Spinal cord (tissue), 9 donors: ENCODE measurements at regions not wholly inside any gene's neighbourhood (a gene's known extent, or its start where the extent isn't known, plus 50 kb on each side); places are given as distances from the start of the nearest gene placed in this dataset.

Source experiments
- DNase-seq, 6 donors: peaks; one replicate each; pipeline versions ENCODE4 v3.0.0 to v3.0.0-alpha.2; 2013 to 2015; ENCODE audit warnings: low spot score in 6 of 6, low read depth in 4 of 6
- H3K27ac ChIP-seq: one replicate; pipeline ENCODE4 v1.5.1; 2013; ENCODE audit warnings: low read depth, low read length, control low read depth
- H3K27me3 ChIP-seq: one replicate; pipeline ENCODE4 v1.6.1; 2013; ENCODE audit warnings: low read length; ENCODE audit not compliant: control insufficient read depth, insufficient read depth
- H3K36me3 ChIP-seq: one replicate; pipeline ENCODE4 v1.6.1; 2013; ENCODE audit warnings: low read length; ENCODE audit not compliant: control insufficient read depth, insufficient read depth
- H3K4me1 ChIP-seq: one replicate; pipeline ENCODE4 v1.6.1; 2013; ENCODE audit warnings: low read length; ENCODE audit not compliant: control insufficient read depth, insufficient read depth
- H3K4me3 ChIP-seq: one replicate; pipeline ENCODE4 v1.5.1; 2013; ENCODE audit warnings: low read depth, low read length, control low read depth
- H3K9me3 ChIP-seq: one replicate; pipeline ENCODE4 v1.6.1; 2013; ENCODE audit warnings: low read length; ENCODE audit not compliant: control insufficient read depth, insufficient read depth
- WGBS: methylation state at CpG from one replicate; pipeline ENCODE4 v1.1.5; 2013; ENCODE audit warnings: missing lambda C conversion rate; ENCODE audit not compliant: insufficient coverage; 5-methylcytosine and 5-hydroxymethylcytosine counted together
- donor health status: healthy.

GRCh38 chr3:28846971-28847478, 433.8 kb upstream of the RBMS3 start:
- H3K9me3 ChIP-seq, result no peaks in the 10 kb centered on the region
- WGBS, result 44% methylated on average over 7 of the region's 14 CpGs
- no peaks in the 10 kb centered on the region for H3K27me3 ChIP-seq
- H3K27ac ChIP-seq, result no peak overlapping the region
- no peaks in the 10 kb centered on the region for H3K36me3 ChIP-seq
- peaks cover 2% of the 10 kb centered on the region for H3K4me1 ChIP-seq
- H3K4me3 ChIP-seq, result no peak overlapping the region
- peak in 2 of 6 donors; percentile 5 to 65 for DNase-seq

- Histone ChIP-seq H3K27ac (no peak overlapping the region), H3K27me3 (no peaks in the 10 kb centered on the region), H3K36me3 (no peaks in the 10 kb centered on the region), H3K4me3 (no peak overlapping the region), H3K4me1 (peaks cover 2% of the 10 kb centered on the region), H3K9me3 (no peaks in the 10 kb centered on the region)
- peak in 2 of 6 donors; percentile 57 to 67 for DNase-seq
- no CpG with 5 or more reads among the region's 4 CpGs for WGBS
Observed at GRCh38 chr3:28847736-28848135, 433.1 kb upstream of the RBMS3 start.

GRCh38 chr3:28850186-28850585, 430.7 kb upstream of the RBMS3 start:
- no peak overlapping the region for H3K4me3 ChIP-seq
- peaks cover 2% of the 10 kb centered on the region for H3K4me1 ChIP-seq
- no peaks in the 10 kb centered on the region for H3K9me3 ChIP-seq
- H3K36me3 ChIP-seq, result no peaks in the 10 kb centered on the region
- DNase-seq, result no peak
- H3K27me3 ChIP-seq, result no peaks in the 10 kb centered on the region
- no peak overlapping the region for H3K27ac ChIP-seq
- WGBS, result no CpG with 5 or more reads among the region's 1 CpG

GRCh38 chr3:28853830-28854229, 427.0 kb upstream of the RBMS3 start:
- Histone ChIP-seq H3K36me3 (no peaks in the 10 kb centered on the region), H3K4me3 (no peak overlapping the region), H3K9me3 (no peaks in the 10 kb centered on the region), H3K27ac (no peak overlapping the region), H3K27me3 (no peaks in the 10 kb centered on the region), H3K4me1 (no peaks in the 10 kb centered on the region)
- DNase-seq, result peak in 2 of 6 donors; percentile 18 to 61
- no CpG with 5 or more reads among the region's 1 CpG for WGBS

GRCh38 chr3:28856796-28857195, 424.1 kb upstream of the RBMS3 start:
- Histone ChIP-seq H3K4me1 (no peaks in the 10 kb centered on the region), H3K9me3 (no peaks in the 10 kb centered on the region), H3K4me3 (no peak overlapping the region), H3K27ac (no peak overlapping the region), H3K27me3 (no peaks in the 10 kb centered on the region), H3K36me3 (no peaks in the 10 kb centered on the region)
- WGBS, result no CpG with 5 or more reads among the region's 3 CpGs
- DNase-seq, result no peak

- no peak for DNase-seq
- H3K27ac ChIP-seq, result no peak overlapping the region
- H3K36me3 ChIP-seq, result no peaks in the 10 kb centered on the region
- no peaks in the 10 kb centered on the region for H3K9me3 ChIP-seq
- H3K27me3 ChIP-seq, result no peaks in the 10 kb centered on the region
- no peak overlapping the region for H3K4me3 ChIP-seq
- no peaks in the 10 kb centered on the region for H3K4me1 ChIP-seq
Observed at GRCh38 chr3:28859897-28860296, 421.0 kb upstream of the RBMS3 start.

GRCh38 chr3:28860307-28860706, 420.6 kb upstream of the RBMS3 start:
- Histone ChIP-seq H3K9me3 (no peaks in the 10 kb centered on the region), H3K36me3 (no peaks in the 10 kb centered on the region), H3K27me3 (no peaks in the 10 kb centered on the region), H3K27ac (no peak overlapping the region), H3K4me1 (no peaks in the 10 kb centered on the region), H3K4me3 (no peak overlapping the region)
- DNase-seq, result peak in 1 of 6 donors; percentile 37
- 18% methylated on average over 3 of the region's 4 CpGs for WGBS

GRCh38 chr3:28863186-28863585, 417.7 kb upstream of the RBMS3 start:
- no peaks in the 10 kb centered on the region for H3K36me3 ChIP-seq
- no peaks in the 10 kb centered on the region for H3K9me3 ChIP-seq
- DNase-seq, result peak in 2 of 6 donors; percentile 43 to 90
- H3K27ac ChIP-seq, result no peak overlapping the region
- H3K4me1 ChIP-seq, result no peaks in the 10 kb centered on the region
- 71% methylated on average over 1 of the region's 7 CpGs for WGBS
- no peaks in the 10 kb centered on the region for H3K27me3 ChIP-seq
- no peak overlapping the region for H3K4me3 ChIP-seq

- Histone ChIP-seq H3K27ac (no peak overlapping the region), H3K9me3 (no peaks in the 10 kb centered on the region), H3K27me3 (no peaks in the 10 kb centered on the region), H3K4me1 (no peaks in the 10 kb centered on the region), H3K36me3 (no peaks in the 10 kb centered on the region), H3K4me3 (no peak overlapping the region)
- no peak for DNase-seq
- 50% methylated on average over 1 of the region's 2 CpGs for WGBS
Observed at GRCh38 chr3:28867836-28868235, 413.0 kb upstream of the RBMS3 start.

- 80% methylated on average over 1 of the region's 2 CpGs for WGBS
- H3K27me3 ChIP-seq, result no peaks in the 10 kb centered on the region
- H3K4me1 ChIP-seq, result no peaks in the 10 kb centered on the region
- H3K4me3 ChIP-seq, result no peak overlapping the region
- H3K36me3 ChIP-seq, result no peaks in the 10 kb centered on the region
- no peaks in the 10 kb centered on the region for H3K9me3 ChIP-seq
- no peak for DNase-seq
- no peak overlapping the region for H3K27ac ChIP-seq
Observed at GRCh38 chr3:28868897-28869296, 412.0 kb upstream of the RBMS3 start.
